Caco-2 (cell line): ENCODE measurements at regions not wholly inside any gene's neighbourhood (a gene's known extent, or its start where the extent isn't known, plus 50 kb on each side); places are given as distances from the start of the nearest gene placed in this dataset.
"Not testable (repeated sequence)": the region's sequence is repeated elsewhere in the genome, so short reads cannot be mapped to it uniquely, and the experiment has no call there.

Experiments
- BruUV-seq: library from RNA; stranded (reverse); fragments of 400-500 nt; replicated peaks from 2 replicates; lab custom pipeline; 2021; lab: Mats Ljungman, UMichigan
- CTCF ChIA-PET: fragments of 300-600 bp; sonication (Branson Sonifier 250); formaldehyde crosslinking; loops from one replicate; lab custom pipeline; 2022; ENCODE audit warnings: antibody characterized with exemption; lab: Charles Lee
- POLR2A ChIA-PET: fragments of 300-600 bp; sonication (Branson Sonifier 250); formaldehyde crosslinking; loops from one replicate; lab custom pipeline; 2022; ENCODE audit warnings: antibody characterized with exemption; lab: Charles Lee
- DNase-seq, 2 experiments: peaks; one replicate each; pipeline versions ENCODE4 v3.0.0 to v3.0.0-alpha.2; 2020 to 2022
- H3K27me3 ChIP-seq: replicated peaks from 2 replicates; pipeline ENCODE4 v1.6.0; 2011; ENCODE audit warnings: low read length; ENCODE audit not compliant: control insufficient read depth, insufficient read depth
- H3K36me3 ChIP-seq: 2 replicates; pipeline ENCODE4 v1.5.1; 2011; ENCODE audit warnings: low read length; ENCODE audit not compliant: control insufficient read depth, insufficient read depth
- H3K4me1 ChIP-seq: fragments of 250-450 bp; sonication (Bioruptor Pico); 2 replicates; pipeline ENCODE4 v1.5.1; 2020; ENCODE audit warnings: mild to moderate bottlenecking
- H3K4me3 ChIP-seq: 2 replicates; pipeline ENCODE4 v1.5.1; 2011; ENCODE audit warnings: low read depth, mild to moderate bottlenecking, control low read depth, low read length
- H3K9me3 ChIP-seq: fragments of 250-450 bp; sonication (Bioruptor Pico); 2 replicates; pipeline ENCODE4 v1.5.1; 2020; ENCODE audit warnings: mild to moderate bottlenecking, moderate library complexity
- H3K27ac Mint-ChIP-seq: one replicate; pipeline ENCODE4 v1.8.0; 2022; ENCODE audit warnings: mixed read lengths; ENCODE audit not compliant: unreplicated experiment
- H3K27me3 Mint-ChIP-seq: one replicate; pipeline ENCODE4 v1.8.0; 2022; ENCODE audit warnings: mixed read lengths; ENCODE audit not compliant: insufficient read depth, unreplicated experiment
- H3K36me3 Mint-ChIP-seq: one replicate; pipeline ENCODE4 v1.8.0; 2022; ENCODE audit warnings: mild to moderate bottlenecking, mixed read lengths; ENCODE audit not compliant: insufficient read depth, unreplicated experiment
- H3K4me1 Mint-ChIP-seq: one replicate; pipeline ENCODE4 v1.8.0; 2022; ENCODE audit warnings: low read depth, mixed read lengths; ENCODE audit not compliant: unreplicated experiment
- H3K4me3 Mint-ChIP-seq: one replicate; pipeline ENCODE4 v1.8.0; 2022; ENCODE audit warnings: mild to moderate bottlenecking, moderate library complexity, mixed read lengths; ENCODE audit not compliant: unreplicated experiment
- H3K9me3 Mint-ChIP-seq: one replicate; pipeline ENCODE4 v1.8.0; 2022; ENCODE audit warnings: mixed read lengths; ENCODE audit not compliant: unreplicated experiment
- intact Hi-C: fragments of 100-400 bp; cut with micrococcal nuclease; formaldehyde crosslinking; loops from one replicate; pipeline ENCODE4 v1.10.0; 2022; ENCODE audit not compliant: unreplicated experiment
- TF ChIP-seq, protein P1 (sequence below), 2 experiments: fragments of 200-600 bp in 1 of 2; IDR thresholded peaks; 1 replicate in 1 of 2; 2 replicates in 1 of 2; pipeline versions ENCODE4 v1.5.1 to v1.8.0; 2011 to 2022; ENCODE audit warnings: antibody characterized with exemption in 1 of 2, control low read depth in 1 of 2, inconsistent platforms in 1 of 2, low read depth in 1 of 2, low read length in 1 of 2, mild to moderate bottlenecking in 1 of 2, moderate library complexity in 1 of 2; ENCODE audit not compliant: insufficient read depth in 1 of 2, severe bottlenecking in 1 of 2, unreplicated experiment in 1 of 2

DNA sequence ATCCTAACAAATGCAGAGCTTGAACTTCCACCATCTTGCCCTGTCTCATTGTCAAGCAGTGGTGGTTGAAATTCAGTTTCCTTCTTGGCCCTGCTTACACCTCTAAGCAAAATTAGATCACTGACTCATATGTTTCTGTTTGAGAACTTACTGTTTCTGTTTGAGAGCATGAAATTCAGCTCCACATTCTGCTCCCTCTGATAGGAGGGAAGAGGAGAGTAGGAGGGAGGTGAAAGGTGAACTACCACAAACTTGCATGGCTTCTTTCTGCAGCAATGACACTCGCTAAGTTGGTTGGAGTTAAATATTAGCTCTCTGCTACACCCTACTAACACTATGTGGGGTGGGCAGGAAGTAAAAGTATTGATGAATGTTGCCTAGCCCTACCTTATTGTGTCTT, 117.8 kb upstream of the EDA2R start:
- CTCF ChIA-PET, result no interaction called here
- TF ChIP-seq, protein P1, sequence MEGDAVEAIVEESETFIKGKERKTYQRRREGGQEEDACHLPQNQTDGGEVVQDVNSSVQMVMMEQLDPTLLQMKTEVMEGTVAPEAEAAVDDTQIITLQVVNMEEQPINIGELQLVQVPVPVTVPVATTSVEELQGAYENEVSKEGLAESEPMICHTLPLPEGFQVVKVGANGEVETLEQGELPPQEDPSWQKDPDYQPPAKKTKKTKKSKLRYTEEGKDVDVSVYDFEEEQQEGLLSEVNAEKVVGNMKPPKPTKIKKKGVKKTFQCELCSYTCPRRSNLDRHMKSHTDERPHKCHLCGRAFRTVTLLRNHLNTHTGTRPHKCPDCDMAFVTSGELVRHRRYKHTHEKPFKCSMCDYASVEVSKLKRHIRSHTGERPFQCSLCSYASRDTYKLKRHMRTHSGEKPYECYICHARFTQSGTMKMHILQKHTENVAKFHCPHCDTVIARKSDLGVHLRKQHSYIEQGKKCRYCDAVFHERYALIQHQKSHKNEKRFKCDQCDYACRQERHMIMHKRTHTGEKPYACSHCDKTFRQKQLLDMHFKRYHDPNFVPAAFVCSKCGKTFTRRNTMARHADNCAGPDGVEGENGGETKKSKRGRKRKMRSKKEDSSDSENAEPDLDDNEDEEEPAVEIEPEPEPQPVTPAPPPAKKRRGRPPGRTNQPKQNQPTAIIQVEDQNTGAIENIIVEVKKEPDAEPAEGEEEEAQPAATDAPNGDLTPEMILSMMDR (IDR thresholded peaks at IDR 0.05; ENCODE audit: insufficient read depth in 1 of 2, low read depth in 1 of 2, low read length in 1 of 2, severe bottlenecking in 1 of 2, unreplicated experiment in 1 of 2), result no peak
- no peak overlapping the region for H3K4me3 Mint-ChIP-seq
- H3K4me3 ChIP-seq, result no peak overlapping the region
- BruUV-seq, result no TSS peak
- H3K27me3 ChIP-seq, result no peaks in the 10 kb centered on the region
- no peak for DNase-seq
- no peaks in the 10 kb centered on the region for H3K36me3 Mint-ChIP-seq
- H3K4me1 Mint-ChIP-seq, result no peaks in the 10 kb centered on the region
- no peaks in the 10 kb centered on the region for H3K9me3 Mint-ChIP-seq
- no peaks in the 10 kb centered on the region for H3K36me3 ChIP-seq
- H3K27me3 Mint-ChIP-seq, result no peaks in the 10 kb centered on the region
- H3K27ac Mint-ChIP-seq, result no peak overlapping the region
- H3K9me3 ChIP-seq, result no peaks in the 10 kb centered on the region
- H3K4me1 ChIP-seq, result no peaks in the 10 kb centered on the region
- intact Hi-C loops, result no loop called here
- POLR2A ChIA-PET, result no interaction called here

DNA sequence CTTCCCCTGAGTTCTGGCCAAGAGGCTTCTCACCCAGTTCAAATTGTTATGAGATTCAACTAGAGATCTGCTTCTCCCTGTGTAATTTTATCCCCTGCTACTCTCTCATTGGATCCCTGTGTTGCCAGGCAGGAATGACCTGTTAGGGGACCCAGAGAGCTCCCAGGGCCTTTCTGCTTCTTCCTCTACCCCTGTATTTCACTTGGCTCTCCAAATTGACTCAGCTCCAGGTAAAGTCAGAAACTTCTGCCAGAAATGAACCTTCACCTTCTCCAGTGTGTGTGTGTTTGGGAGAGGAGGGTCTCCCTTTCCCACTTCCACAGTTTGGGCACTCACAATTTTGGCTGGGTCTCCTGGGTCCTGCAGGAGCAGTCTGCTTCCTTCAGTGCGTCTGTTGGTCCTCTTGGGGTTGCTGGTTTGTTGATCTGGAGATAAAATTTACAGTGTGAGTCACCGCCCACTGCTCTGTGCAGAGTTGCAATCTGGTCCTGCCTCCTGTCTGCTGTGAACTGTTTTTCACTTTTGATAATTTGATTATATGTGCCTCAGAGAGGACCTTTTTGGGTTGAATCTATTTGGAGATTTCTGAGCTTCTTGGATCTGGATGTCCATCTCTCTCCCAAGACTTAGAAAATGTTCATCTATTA, 112.4 kb upstream of the EDA2R start:
- Histone ChIP-seq H3K4me1 (no peaks in the 10 kb centered on the region), H3K36me3 (no peaks in the 10 kb centered on the region), H3K27me3 (no peaks in the 10 kb centered on the region), H3K4me3 (no peak overlapping the region), H3K9me3 (no peaks in the 10 kb centered on the region)
- no peaks in the 10 kb centered on the region for H3K27me3 Mint-ChIP-seq
- no peak overlapping the region for H3K27ac Mint-ChIP-seq
- no peak overlapping the region for H3K4me3 Mint-ChIP-seq
- BruUV-seq, result no TSS peak
- intact Hi-C loops, result no loop called here
- no peak for DNase-seq
- TF ChIP-seq, protein P1 (IDR thresholded peaks at IDR 0.05; ENCODE audit: insufficient read depth in 1 of 2, low read depth in 1 of 2, low read length in 1 of 2, severe bottlenecking in 1 of 2, unreplicated experiment in 1 of 2), result no peak
- H3K4me1 Mint-ChIP-seq, result no peaks in the 10 kb centered on the region
- no peaks in the 10 kb centered on the region for H3K36me3 Mint-ChIP-seq
- ChIA-PET CTCF (no interaction called here), POLR2A (no interaction called here)
- H3K9me3 Mint-ChIP-seq, result no peaks in the 10 kb centered on the region

DNA sequence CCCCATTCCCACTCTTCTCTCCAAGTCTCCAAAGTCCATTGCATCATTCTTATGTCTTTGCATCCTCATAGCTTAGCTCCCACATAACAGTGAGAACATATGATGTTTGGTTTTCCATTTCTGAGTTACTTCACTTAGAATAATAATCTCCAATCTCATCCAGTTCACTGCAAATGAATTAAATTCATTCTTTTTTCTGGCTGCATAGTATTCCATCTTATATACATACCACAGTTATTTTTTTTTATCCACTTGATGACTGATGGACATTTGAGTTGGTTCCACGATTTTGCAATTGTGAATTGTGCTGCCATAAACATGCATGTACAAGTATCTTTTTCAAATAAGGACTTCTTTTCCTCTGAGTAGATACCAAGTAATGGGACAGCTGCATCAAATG, 105.6 kb upstream of the EDA2R start:
- POLR2A ChIA-PET, BruUV-seq, H3K36me3 Mint-ChIP-seq, intact Hi-C loops, CTCF ChIA-PET, DNase-seq, H3K4me3 Mint-ChIP-seq, H3K27me3 Mint-ChIP-seq, H3K27ac Mint-ChIP-seq, H3K4me1 Mint-ChIP-seq, H3K9me3 ChIP-seq, H3K4me3 ChIP-seq, H3K9me3 Mint-ChIP-seq, H3K36me3 ChIP-seq, H3K27me3 ChIP-seq, H3K4me1 ChIP-seq: not testable (repeated sequence)
